Liver (tissue), 7 donors: ENCODE measurements at regions not wholly inside any gene's neighbourhood (a gene's known extent, or its start where the extent isn't known, plus 50 kb on each side); places are given as distances from the start of the nearest gene placed in this dataset.

Experiments used
- DNase-seq: peaks from one replicate; pipeline ENCODE4 v3.0.0-alpha.2; 2017; ENCODE audit warnings: low spot score
- H3K27ac ChIP-seq, 2 donors: one replicate each; pipeline ENCODE4 v1.7.0; 2013; ENCODE audit warnings: inconsistent platforms in 2 of 2, low read length in 2 of 2, control low read depth in 1 of 2, low read depth in 1 of 2, mild to moderate bottlenecking in 1 of 2
- H3K27me3 ChIP-seq, 4 donors: one replicate each; pipeline versions ENCODE4 v1.6.1 to v1.7.0; 2013; ENCODE audit warnings: low read length in 3 of 4, inconsistent platforms in 1 of 4, mild to moderate bottlenecking in 1 of 4, moderate library complexity in 1 of 4; ENCODE audit not compliant: control insufficient read depth in 4 of 4, insufficient read depth in 4 of 4
- H3K36me3 ChIP-seq, 4 donors: one replicate each; pipeline versions ENCODE4 v1.6.1 to v1.7.0; 2013; ENCODE audit warnings: low read length in 3 of 4, mild to moderate bottlenecking in 3 of 4, low read depth in 1 of 4, moderate library complexity in 1 of 4; ENCODE audit not compliant: control insufficient read depth in 4 of 4, insufficient read depth in 3 of 4
- H3K4me1 ChIP-seq, 4 donors: one replicate each; pipeline versions ENCODE4 v1.6.1 to v1.7.0; 2013; ENCODE audit warnings: low read length in 3 of 4, mild to moderate bottlenecking in 3 of 4, moderate library complexity in 1 of 4; ENCODE audit not compliant: control insufficient read depth in 4 of 4, insufficient read depth in 4 of 4
- H3K4me3 ChIP-seq, 3 donors: one replicate each; pipeline versions ENCODE4 v1.6.1 to v1.7.0; 2013; ENCODE audit warnings: low read length in 3 of 3, control low read depth in 1 of 3, low read depth in 1 of 3, mild to moderate bottlenecking in 1 of 3
- H3K9ac ChIP-seq, 2 donors: one replicate each; pipeline ENCODE4 v1.7.0; 2013; ENCODE audit warnings: low read length in 2 of 2, mild to moderate bottlenecking in 2 of 2, moderate library complexity in 2 of 2, control low read depth in 1 of 2, low read depth in 1 of 2
- H3K9me3 ChIP-seq, 4 donors: one replicate each; pipeline versions ENCODE4 v1.6.1 to v1.7.0; 2013; ENCODE audit warnings: low read length in 3 of 4; ENCODE audit not compliant: control insufficient read depth in 4 of 4
- EGR1 ChIP-seq, 2 donors: IDR thresholded peaks; 2 replicates each; pipeline ENCODE4 v1.6.1; 2016 to 2018; ENCODE audit warnings: antibody characterized with exemption in 2 of 2, low read depth in 2 of 2
- FOXA1 ChIP-seq: IDR thresholded peaks from 2 replicates; pipeline ENCODE4 v1.6.1; 2016; ENCODE audit warnings: antibody characterized with exemption
- GABPA ChIP-seq, 2 donors: IDR thresholded peaks in 1 of 2; conservative IDR thresholded peaks in 1 of 2; 2 replicates each; pipeline ENCODE4 v1.6.1; 2016; ENCODE audit warnings: antibody characterized with exemption in 2 of 2, mild to moderate bottlenecking in 1 of 2, moderate library complexity in 1 of 2
- HNF4A ChIP-seq, 2 donors: conservative IDR thresholded peaks; 2 replicates each; pipeline ENCODE4 v1.6.1; 2016; ENCODE audit warnings: antibody characterized with exemption in 2 of 2, mild to moderate bottlenecking in 2 of 2
- HNF4G ChIP-seq: IDR thresholded peaks from 2 replicates; pipeline ENCODE4 v1.6.1; 2016; ENCODE audit warnings: antibody characterized with exemption
- NR2F2 ChIP-seq: IDR thresholded peaks from 2 replicates; pipeline ENCODE4 v1.6.1; 2016; ENCODE audit warnings: antibody characterized with exemption
- RAD21 ChIP-seq, 2 donors: IDR thresholded peaks; 2 replicates each; pipeline ENCODE4 v1.6.1; 2016; ENCODE audit warnings: antibody characterized with exemption in 2 of 2, mild to moderate bottlenecking in 2 of 2
- RXRA ChIP-seq, 2 donors: IDR thresholded peaks; 2 replicates each; pipeline ENCODE4 v1.6.1; 2017 to 2018; ENCODE audit warnings: antibody characterized with exemption in 2 of 2, mild to moderate bottlenecking in 1 of 2
- TAF1 ChIP-seq: conservative IDR thresholded peaks from 2 replicates; pipeline ENCODE4 v1.6.1; 2016; ENCODE audit warnings: antibody characterized with exemption, mild to moderate bottlenecking
- WGBS: extraction: QIAGEN DNeasy Blood & Tissue Kit; methylation state at CpG from one replicate; pipeline ENCODE4 v1.1.7; 2013; 5-methylcytosine and 5-hydroxymethylcytosine counted together
- TF ChIP-seq, protein P1 (sequence below): IDR thresholded peaks from 2 replicates; pipeline ENCODE4 v1.6.1; 2016; ENCODE audit warnings: antibody characterized with exemption, mild to moderate bottlenecking
- TF ChIP-seq, protein P2 (sequence below): IDR thresholded peaks from 2 replicates; pipeline ENCODE4 v1.6.1; 2016; ENCODE audit warnings: antibody characterized with exemption
- TF ChIP-seq, protein P3 (sequence below): IDR thresholded peaks from 2 replicates; pipeline ENCODE4 v1.6.1; 2016; ENCODE audit warnings: antibody characterized with exemption
- TF ChIP-seq, protein P4 (sequence below): IDR thresholded peaks from 2 replicates; pipeline ENCODE4 v1.6.1; 2016; ENCODE audit warnings: antibody characterized with exemption
- donor health status: healthy.
- donor health status: healthy.
- donor health status: healthy.
- donor health status: healthy.

DNA sequence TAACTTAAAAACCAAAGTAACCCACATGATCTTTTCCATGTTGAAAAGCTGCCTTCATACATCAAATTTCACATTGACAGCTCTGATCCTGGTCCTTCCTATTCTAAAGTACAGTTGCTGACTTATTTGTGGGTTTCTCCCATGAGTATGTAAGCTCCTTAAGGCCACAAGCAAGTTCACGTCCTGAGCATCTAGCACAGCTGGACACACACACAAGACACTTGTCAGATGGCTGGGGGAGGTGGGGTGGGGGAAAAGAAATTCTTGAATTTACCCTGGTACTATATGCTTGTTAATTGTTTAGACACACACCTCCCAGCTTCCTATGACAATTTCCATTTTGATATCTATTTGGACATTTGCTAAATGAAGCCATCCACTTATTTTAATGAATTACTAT, 162.8 kb downstream of the ZIC5 start:
- Histone ChIP-seq H3K4me3 (no peak overlapping the region), H3K9me3 (no peaks in the 10 kb centered on the region), H3K9ac (no peak overlapping the region), H3K27me3 (no peaks in the 10 kb centered on the region), H3K4me1 (peaks cover 14 to 38% (median 24%) of the 10 kb centered on the region in 4 donors), H3K27ac (no peak overlapping the region), H3K36me3 (no peaks in the 10 kb centered on the region)
- no peak for DNase-seq
- WGBS = 88% methylated on average over 1 of the region's 1 CpG
- TF ChIP-seq TAF1 (no peak), RXRA (IDR thresholded peaks at IDR 0.05) (no peak), EGR1 (IDR thresholded peaks at IDR 0.05; ENCODE audit: low read depth in 2 of 2) (no peak), GABPA (IDR thresholded peaks at IDR 0.05 in 1 of 2, conservative IDR thresholded peaks at IDR 0.05 in 1 of 2) (no peak)

DNA sequence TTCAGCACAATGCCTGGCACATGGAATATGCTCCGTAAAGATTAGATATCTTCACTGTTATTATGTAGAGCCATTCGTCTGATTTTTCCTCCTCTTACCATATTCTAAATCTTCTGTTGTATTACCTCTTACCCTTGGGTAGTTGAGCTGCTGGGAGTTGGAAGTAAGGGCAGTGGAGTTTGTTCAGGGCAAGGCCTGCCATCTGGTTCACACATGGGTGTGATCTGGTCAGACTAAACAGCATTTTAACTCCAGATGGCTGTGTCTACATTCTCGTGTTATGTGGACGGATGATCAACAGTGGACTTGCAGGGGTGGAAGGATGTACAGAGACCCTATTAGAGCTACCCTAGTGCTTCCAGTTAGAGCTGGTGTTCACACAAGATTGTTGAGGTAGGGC, 164.9 kb downstream of the ZIC5 start:
- 86% methylated on average over 4 of the region's 4 CpGs for WGBS
- DNase-seq = no peak

DNA sequence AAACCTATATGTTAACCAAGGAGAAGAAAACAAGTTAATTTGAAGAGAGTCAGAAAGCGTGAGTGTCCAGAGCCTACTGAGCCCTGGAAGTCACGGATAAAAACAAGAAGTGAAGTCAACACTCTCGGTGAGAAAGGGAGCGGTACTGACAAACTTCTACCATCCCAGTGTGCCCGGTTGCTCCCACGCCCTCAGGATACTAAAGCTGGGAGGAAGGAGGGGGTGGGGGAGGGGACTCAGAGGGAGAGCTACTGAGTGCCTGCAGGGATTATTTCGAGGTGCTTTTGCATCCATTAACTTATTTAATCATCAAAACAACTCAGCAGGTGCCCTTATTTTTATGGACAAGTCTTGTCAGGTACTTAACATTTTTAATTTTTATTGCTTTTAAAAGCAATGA, 166.2 kb downstream of the ZIC5 start:
- Histone ChIP-seq H3K4me3 (no peak overlapping the region), H3K27me3 (no peaks in the 10 kb centered on the region), H3K4me1 (peaks cover 2 to 13% (median 7%) of the 10 kb centered on the region in 4 donors), H3K27ac (no peak overlapping the region), H3K36me3 (no peaks in the 10 kb centered on the region), H3K9me3 (no peaks in the 10 kb centered on the region), H3K9ac (no peak overlapping the region)
- TF ChIP-seq RAD21 (IDR thresholded peaks at IDR 0.05) (no peak), EGR1 (IDR thresholded peaks at IDR 0.05; ENCODE audit: low read depth in 2 of 2) (no peak), NR2F2 (no peak), HNF4A (conservative IDR thresholded peaks at IDR 0.05) (no peak)
- TF ChIP-seq, protein P1, sequence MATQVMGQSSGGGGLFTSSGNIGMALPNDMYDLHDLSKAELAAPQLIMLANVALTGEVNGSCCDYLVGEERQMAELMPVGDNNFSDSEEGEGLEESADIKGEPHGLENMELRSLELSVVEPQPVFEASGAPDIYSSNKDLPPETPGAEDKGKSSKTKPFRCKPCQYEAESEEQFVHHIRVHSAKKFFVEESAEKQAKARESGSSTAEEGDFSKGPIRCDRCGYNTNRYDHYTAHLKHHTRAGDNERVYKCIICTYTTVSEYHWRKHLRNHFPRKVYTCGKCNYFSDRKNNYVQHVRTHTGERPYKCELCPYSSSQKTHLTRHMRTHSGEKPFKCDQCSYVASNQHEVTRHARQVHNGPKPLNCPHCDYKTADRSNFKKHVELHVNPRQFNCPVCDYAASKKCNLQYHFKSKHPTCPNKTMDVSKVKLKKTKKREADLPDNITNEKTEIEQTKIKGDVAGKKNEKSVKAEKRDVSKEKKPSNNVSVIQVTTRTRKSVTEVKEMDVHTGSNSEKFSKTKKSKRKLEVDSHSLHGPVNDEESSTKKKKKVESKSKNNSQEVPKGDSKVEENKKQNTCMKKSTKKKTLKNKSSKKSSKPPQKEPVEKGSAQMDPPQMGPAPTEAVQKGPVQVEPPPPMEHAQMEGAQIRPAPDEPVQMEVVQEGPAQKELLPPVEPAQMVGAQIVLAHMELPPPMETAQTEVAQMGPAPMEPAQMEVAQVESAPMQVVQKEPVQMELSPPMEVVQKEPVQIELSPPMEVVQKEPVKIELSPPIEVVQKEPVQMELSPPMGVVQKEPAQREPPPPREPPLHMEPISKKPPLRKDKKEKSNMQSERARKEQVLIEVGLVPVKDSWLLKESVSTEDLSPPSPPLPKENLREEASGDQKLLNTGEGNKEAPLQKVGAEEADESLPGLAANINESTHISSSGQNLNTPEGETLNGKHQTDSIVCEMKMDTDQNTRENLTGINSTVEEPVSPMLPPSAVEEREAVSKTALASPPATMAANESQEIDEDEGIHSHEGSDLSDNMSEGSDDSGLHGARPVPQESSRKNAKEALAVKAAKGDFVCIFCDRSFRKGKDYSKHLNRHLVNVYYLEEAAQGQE = no peak
- no peak for DNase-seq
- WGBS = 71% methylated on average over 7 of the region's 7 CpGs

More for the DNA sequence above, 164.9 kb downstream of the ZIC5 start:
- TF ChIP-seq TAF1 (no peak), EGR1 (IDR thresholded peaks at IDR 0.05; ENCODE audit: low read depth in 2 of 2) (no peak), HNF4A (conservative IDR thresholded peaks at IDR 0.05) (no peak), GABPA (IDR thresholded peaks at IDR 0.05 in 1 of 2, conservative IDR thresholded peaks at IDR 0.05 in 1 of 2) (no peak), HNF4G (no peak), FOXA1 (no peak)
- TF ChIP-seq, protein P2, sequence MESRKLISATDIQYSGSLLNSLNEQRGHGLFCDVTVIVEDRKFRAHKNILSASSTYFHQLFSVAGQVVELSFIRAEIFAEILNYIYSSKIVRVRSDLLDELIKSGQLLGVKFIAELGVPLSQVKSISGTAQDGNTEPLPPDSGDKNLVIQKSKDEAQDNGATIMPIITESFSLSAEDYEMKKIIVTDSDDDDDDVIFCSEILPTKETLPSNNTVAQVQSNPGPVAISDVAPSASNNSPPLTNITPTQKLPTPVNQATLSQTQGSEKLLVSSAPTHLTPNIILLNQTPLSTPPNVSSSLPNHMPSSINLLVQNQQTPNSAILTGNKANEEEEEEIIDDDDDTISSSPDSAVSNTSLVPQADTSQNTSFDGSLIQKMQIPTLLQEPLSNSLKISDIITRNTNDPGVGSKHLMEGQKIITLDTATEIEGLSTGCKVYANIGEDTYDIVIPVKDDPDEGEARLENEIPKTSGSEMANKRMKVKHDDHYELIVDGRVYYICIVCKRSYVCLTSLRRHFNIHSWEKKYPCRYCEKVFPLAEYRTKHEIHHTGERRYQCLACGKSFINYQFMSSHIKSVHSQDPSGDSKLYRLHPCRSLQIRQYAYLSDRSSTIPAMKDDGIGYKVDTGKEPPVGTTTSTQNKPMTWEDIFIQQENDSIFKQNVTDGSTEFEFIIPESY = no peak
- TF ChIP-seq, protein P3, sequence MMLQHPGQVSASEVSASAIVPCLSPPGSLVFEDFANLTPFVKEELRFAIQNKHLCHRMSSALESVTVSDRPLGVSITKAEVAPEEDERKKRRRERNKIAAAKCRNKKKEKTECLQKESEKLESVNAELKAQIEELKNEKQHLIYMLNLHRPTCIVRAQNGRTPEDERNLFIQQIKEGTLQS = no peak
- TF ChIP-seq, protein P4, sequence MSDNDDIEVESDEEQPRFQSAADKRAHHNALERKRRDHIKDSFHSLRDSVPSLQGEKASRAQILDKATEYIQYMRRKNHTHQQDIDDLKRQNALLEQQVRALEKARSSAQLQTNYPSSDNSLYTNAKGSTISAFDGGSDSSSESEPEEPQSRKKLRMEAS = no peak
- Histone ChIP-seq H3K27ac (no peak overlapping the region), H3K4me3 (no peak overlapping the region), H3K9me3 (no peaks in the 10 kb centered on the region), H3K36me3 (no peaks in the 10 kb centered on the region), H3K27me3 (no peaks in the 10 kb centered on the region), H3K9ac (no peak overlapping the region), H3K4me1 (peaks cover 12 to 24% (median 18%) of the 10 kb centered on the region in 4 donors)
